Nephron progenitor cell (in vitro differentiated cells): ENCODE measurements at regions not wholly inside any gene's neighbourhood (a gene's known extent, or its start where the extent isn't known, plus 50 kb on each side); places are given as distances from the start of the nearest gene placed in this dataset.
A peak's percentile ranks its signal among the peaks of the same experiment; 100 is the strongest.

Source experiments
- DNase-seq: peaks from one replicate; pipeline ENCODE4 v3.0.0; 2021
- H3K27ac Mint-ChIP-seq: 2 replicates; pipeline ENCODE4 v1.8.0; 2021; ENCODE audit warnings: mild to moderate bottlenecking, moderate library complexity, mixed read lengths
- H3K27me3 Mint-ChIP-seq: 2 replicates; pipeline ENCODE4 v1.8.0; 2021; ENCODE audit warnings: mild to moderate bottlenecking, low read depth, mixed read lengths; ENCODE audit not compliant: poor library complexity
- H3K36me3 Mint-ChIP-seq: 2 replicates; pipeline ENCODE4 v1.8.0; 2021; ENCODE audit warnings: low read depth, mixed read lengths
- H3K4me1 Mint-ChIP-seq: 2 replicates; pipeline ENCODE4 v1.8.0; 2021; ENCODE audit warnings: mixed read lengths
- H3K4me3 Mint-ChIP-seq: 2 replicates; pipeline ENCODE4 v1.8.0; 2021; ENCODE audit warnings: mild to moderate bottlenecking, moderate library complexity, mixed read lengths
- H3K9me3 Mint-ChIP-seq: 2 replicates; pipeline ENCODE4 v1.8.0; 2021; ENCODE audit warnings: mild to moderate bottlenecking, moderate library complexity, mixed read lengths
- TF ChIP-seq, protein P1 (sequence below): fragments of 200-600 bp; sonication (generic); IDR thresholded peaks from 2 replicates; pipeline ENCODE4 v1.5.0; 2021; ENCODE audit warnings: antibody characterized with exemption

DNA sequence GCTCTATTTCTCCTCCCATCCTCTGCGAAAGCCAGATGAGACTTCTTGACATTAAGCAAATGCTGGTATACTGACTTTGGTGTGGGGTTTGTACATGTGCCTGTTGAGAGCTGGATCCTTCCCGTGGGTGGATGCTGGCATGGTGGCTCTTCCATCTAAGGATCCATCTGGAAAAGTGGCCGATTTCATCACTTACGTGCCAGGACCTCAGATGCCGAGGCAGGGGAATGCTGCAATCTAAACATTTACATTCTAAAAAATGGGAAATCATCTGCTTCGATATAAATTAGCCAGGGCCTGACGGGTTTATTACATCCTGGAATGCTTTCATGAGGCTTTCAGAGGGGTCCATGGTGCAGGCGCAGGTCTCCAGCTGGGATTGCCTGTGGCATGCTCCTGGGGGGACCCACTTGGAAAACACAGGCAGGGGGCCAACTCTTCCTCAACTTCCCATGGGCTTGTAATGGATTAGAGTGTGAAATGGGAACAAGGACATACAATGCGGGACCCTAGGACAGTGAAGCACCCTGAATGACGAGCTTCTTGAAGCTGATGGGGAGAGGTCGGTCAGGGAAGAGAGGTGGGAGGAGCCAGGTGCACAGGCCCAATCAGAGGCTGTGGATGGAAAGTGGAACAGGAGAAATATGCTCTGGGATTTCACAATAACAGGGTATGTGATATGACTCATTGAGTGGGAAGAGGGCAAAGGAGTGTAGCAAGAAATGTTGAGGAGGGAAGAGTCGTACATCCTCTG lies 105.5 kb upstream of the PITX1 start:
- Mint-ChIP-seq H3K9me3 (no peaks in the 10 kb centered on the region), H3K36me3 (no peaks in the 10 kb centered on the region), H3K27me3 (peaks cover 18% of the 10 kb centered on the region), H3K27ac (peak overlapping the region; percentile 40), H3K4me3 (no peak overlapping the region), H3K4me1 (peaks cover 21% of the 10 kb centered on the region)
- TF ChIP-seq, protein P1, sequence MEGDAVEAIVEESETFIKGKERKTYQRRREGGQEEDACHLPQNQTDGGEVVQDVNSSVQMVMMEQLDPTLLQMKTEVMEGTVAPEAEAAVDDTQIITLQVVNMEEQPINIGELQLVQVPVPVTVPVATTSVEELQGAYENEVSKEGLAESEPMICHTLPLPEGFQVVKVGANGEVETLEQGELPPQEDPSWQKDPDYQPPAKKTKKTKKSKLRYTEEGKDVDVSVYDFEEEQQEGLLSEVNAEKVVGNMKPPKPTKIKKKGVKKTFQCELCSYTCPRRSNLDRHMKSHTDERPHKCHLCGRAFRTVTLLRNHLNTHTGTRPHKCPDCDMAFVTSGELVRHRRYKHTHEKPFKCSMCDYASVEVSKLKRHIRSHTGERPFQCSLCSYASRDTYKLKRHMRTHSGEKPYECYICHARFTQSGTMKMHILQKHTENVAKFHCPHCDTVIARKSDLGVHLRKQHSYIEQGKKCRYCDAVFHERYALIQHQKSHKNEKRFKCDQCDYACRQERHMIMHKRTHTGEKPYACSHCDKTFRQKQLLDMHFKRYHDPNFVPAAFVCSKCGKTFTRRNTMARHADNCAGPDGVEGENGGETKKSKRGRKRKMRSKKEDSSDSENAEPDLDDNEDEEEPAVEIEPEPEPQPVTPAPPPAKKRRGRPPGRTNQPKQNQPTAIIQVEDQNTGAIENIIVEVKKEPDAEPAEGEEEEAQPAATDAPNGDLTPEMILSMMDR: no peak
- peak; percentile 40 for DNase-seq

- DNase-seq: no peak
- Mint-ChIP-seq H3K4me3 (no peak overlapping the region), H3K27me3 (peaks cover 21% of the 10 kb centered on the region), H3K36me3 (no peaks in the 10 kb centered on the region), H3K9me3 (no peaks in the 10 kb centered on the region), H3K4me1 (peaks cover 29% of the 10 kb centered on the region), H3K27ac (no peak overlapping the region)
- TF ChIP-seq, protein P1: no peak
Measured at GRCh38 chr5:135138116-135138850, 104.3 kb upstream of the PITX1 start.

GRCh38 chr5:135137146-135137915 lies 103.3 kb upstream of the PITX1 start:
- H3K4me3 Mint-ChIP-seq: no peak overlapping the region
- peaks cover 29% of the 10 kb centered on the region for H3K4me1 Mint-ChIP-seq
- no peaks in the 10 kb centered on the region for H3K9me3 Mint-ChIP-seq
- no peak overlapping the region for H3K27ac Mint-ChIP-seq
- TF ChIP-seq, protein P1: no peak
- no peaks in the 10 kb centered on the region for H3K36me3 Mint-ChIP-seq
- no peak for DNase-seq
- H3K27me3 Mint-ChIP-seq: peaks cover 21% of the 10 kb centered on the region

- Mint-ChIP-seq H3K27ac (no peak overlapping the region), H3K36me3 (no peaks in the 10 kb centered on the region), H3K4me1 (peaks cover 29% of the 10 kb centered on the region), H3K27me3 (peaks cover 21% of the 10 kb centered on the region), H3K9me3 (no peaks in the 10 kb centered on the region), H3K4me3 (no peak overlapping the region)
- no peak for DNase-seq
- TF ChIP-seq, protein P1: no peak
Measured at GRCh38 chr5:135136546-135136945, 102.5 kb upstream of the PITX1 start.

DNA sequence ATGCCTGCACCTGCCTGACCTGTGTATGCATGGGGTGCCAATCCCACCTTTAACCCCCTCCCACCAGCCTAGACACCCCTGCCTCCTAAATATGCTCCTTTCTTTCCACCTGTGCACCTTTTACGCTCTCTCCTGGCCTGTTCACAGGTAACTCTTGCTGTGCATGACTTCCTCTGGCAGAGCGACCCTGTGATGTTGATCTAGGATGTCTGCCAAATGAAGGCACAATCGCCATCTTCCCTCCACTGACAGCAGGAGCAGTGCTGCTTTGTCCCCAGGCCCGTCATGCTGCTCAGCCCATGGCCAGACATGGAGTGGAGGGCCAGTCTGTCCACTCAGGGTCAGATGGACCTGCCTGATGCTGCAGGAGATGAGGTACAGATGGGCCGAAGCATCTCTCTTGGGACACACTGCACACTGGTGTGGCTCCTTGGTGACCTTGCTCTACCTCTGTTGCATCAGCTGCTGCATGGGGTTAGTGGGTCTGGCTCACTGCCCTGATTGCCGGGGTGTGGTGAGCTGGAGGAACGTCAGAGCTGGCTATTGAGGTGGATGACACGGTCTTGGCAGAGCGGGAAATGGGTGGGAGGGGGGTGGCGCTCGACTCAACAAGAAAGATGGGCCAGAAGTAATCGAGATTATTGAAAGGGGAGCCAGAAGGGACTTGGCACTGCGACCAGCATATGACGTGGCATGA lies 101.7 kb upstream of the PITX1 start:
- H3K27me3 Mint-ChIP-seq: peaks cover 21% of the 10 kb centered on the region
- H3K27ac Mint-ChIP-seq: no peak overlapping the region
- H3K9me3 Mint-ChIP-seq: no peaks in the 10 kb centered on the region
- H3K4me1 Mint-ChIP-seq: peaks cover 29% of the 10 kb centered on the region
- H3K4me3 Mint-ChIP-seq: no peak overlapping the region
- H3K36me3 Mint-ChIP-seq: no peaks in the 10 kb centered on the region
- DNase-seq: no peak
- TF ChIP-seq, protein P1: no peak
